ENCODE measurements at regions not wholly inside any gene's neighbourhood (a gene's known extent, or its start where the extent isn't known, plus 50 kb on each side); places are given as distances from the start of the nearest gene placed in this dataset.

- Histone ChIP-seq H3K27me3 (ENCODE audit: control insufficient read depth in 1 of 2, insufficient read depth in 2 of 2, low read length in 2 of 2) (no peaks in the 10 kb centered on the region), H3K9me3 (ENCODE audit: control insufficient read depth in 1 of 2, low read length in 2 of 2) (peaks cover 0 to 5% of the 10 kb centered on the region in 2 donors), H3K4me1 (ENCODE audit: control insufficient read depth in 1 of 2, insufficient read depth in 2 of 2, low read length in 2 of 2) (no peaks in the 10 kb centered on the region), H3K9ac (ENCODE audit: low read depth in 1 of 2, low read length in 2 of 2) (no peak overlapping the region), H3K36me3 (ENCODE audit: control insufficient read depth in 1 of 2, insufficient read depth in 2 of 2, low read length in 2 of 2) (no peaks in the 10 kb centered on the region), H3K27ac (ENCODE audit: low read depth, low read length) (no peak overlapping the region), H3K4me3 (ENCODE audit: low read depth in 1 of 2, low read length in 2 of 2) (no peak overlapping the region)
Measured at GRCh38 chr6:148064406-148065134, 278.1 kb upstream of the SASH1 start.

- peaks cover 2 to 5% of the 10 kb centered on the region in 2 donors for H3K9me3 ChIP-seq (ENCODE audit: control insufficient read depth in 1 of 2, low read length in 2 of 2)
- H3K9ac ChIP-seq (ENCODE audit: low read depth in 1 of 2, low read length in 2 of 2): no peak overlapping the region
Measured at GRCh38 chr6:148068437-148069061, 274.1 kb upstream of the SASH1 start.

DNA sequence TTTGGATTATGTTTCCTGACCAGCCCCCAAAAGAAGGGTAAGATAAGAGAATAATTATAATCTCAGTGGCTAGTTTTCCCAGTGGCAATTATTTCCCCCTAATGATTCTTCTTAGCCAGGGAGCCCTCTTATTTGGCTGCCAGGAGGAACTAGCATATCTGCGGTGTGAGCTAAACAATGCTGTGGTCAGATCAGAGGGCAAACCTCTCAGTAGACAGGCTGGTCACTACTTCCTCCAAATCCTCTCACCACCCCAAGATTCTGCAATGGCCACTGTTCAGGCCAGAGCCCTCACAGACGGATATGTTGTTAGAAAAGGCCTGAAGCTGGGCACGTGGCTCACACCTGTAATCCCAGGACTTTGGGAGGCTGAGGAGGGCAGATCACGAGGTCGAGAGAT is 273.4 kb upstream of the SASH1 start:
- H3K4me3 ChIP-seq (ENCODE audit: low read depth in 1 of 2, low read length in 2 of 2): no peak overlapping the region
- no peaks in the 10 kb centered on the region for H3K4me1 ChIP-seq (ENCODE audit: control insufficient read depth in 1 of 2, insufficient read depth in 2 of 2, low read length in 2 of 2)
- H3K9me3 ChIP-seq (ENCODE audit: control insufficient read depth in 1 of 2, low read length in 2 of 2): peaks cover 2 to 5% of the 10 kb centered on the region in 2 donors
- H3K36me3 ChIP-seq (ENCODE audit: control insufficient read depth in 1 of 2, insufficient read depth in 2 of 2, low read length in 2 of 2): no peaks in the 10 kb centered on the region
- no peak overlapping the region for H3K9ac ChIP-seq (ENCODE audit: low read depth in 1 of 2, low read length in 2 of 2)
- no peaks in the 10 kb centered on the region for H3K27me3 ChIP-seq (ENCODE audit: control insufficient read depth in 1 of 2, insufficient read depth in 2 of 2, low read length in 2 of 2)
- no peak overlapping the region for H3K27ac ChIP-seq (ENCODE audit: low read depth, low read length)

More at GRCh38 chr6:148068437-148069061, 274.1 kb upstream of the SASH1 start:
- no peaks in the 10 kb centered on the region for H3K4me1 ChIP-seq (ENCODE audit: control insufficient read depth in 1 of 2, insufficient read depth in 2 of 2, low read length in 2 of 2)
- H3K4me3 ChIP-seq (ENCODE audit: low read depth in 1 of 2, low read length in 2 of 2): no peak overlapping the region
- H3K27ac ChIP-seq (ENCODE audit: low read depth, low read length): no peak overlapping the region
- H3K36me3 ChIP-seq (ENCODE audit: control insufficient read depth in 1 of 2, insufficient read depth in 2 of 2, low read length in 2 of 2): no peaks in the 10 kb centered on the region
- H3K27me3 ChIP-seq (ENCODE audit: control insufficient read depth in 1 of 2, insufficient read depth in 2 of 2, low read length in 2 of 2): no peaks in the 10 kb centered on the region

DNA sequence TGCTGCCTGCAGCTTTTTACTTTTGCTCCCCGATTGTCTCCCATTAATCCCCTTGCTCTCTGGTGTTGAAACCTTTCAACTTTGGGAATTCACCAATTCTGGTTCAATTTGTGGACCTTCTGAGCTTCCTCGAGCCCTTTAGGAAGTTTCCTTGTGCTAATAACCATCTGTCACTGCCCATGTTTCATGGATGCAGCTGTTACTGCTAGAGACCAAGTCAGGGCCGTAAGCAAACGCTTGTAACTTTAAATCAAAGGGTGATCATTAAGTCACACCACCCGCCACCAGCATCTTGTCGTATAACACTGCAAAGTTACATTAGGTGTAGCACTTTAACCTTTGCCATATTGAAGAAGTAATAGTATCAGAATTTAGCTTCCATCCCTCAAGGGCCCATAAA is 268.3 kb upstream of the SASH1 start:
- Histone ChIP-seq H3K27ac (ENCODE audit: low read depth, low read length) (no peak overlapping the region), H3K27me3 (ENCODE audit: control insufficient read depth in 1 of 2, insufficient read depth in 2 of 2, low read length in 2 of 2) (no peaks in the 10 kb centered on the region)

GRCh38 chr6:148074738-148075137 is 267.9 kb upstream of the SASH1 start:
- Histone ChIP-seq H3K36me3 (ENCODE audit: control insufficient read depth in 1 of 2, insufficient read depth in 2 of 2, low read length in 2 of 2) (no peaks in the 10 kb centered on the region), H3K27ac (ENCODE audit: low read depth, low read length) (no peak overlapping the region), H3K4me3 (ENCODE audit: low read depth in 1 of 2, low read length in 2 of 2) (no peak overlapping the region), H3K9ac (ENCODE audit: low read depth in 1 of 2, low read length in 2 of 2) (no peak overlapping the region), H3K9me3 (ENCODE audit: control insufficient read depth in 1 of 2, low read length in 2 of 2) (peaks cover 2 to 5% of the 10 kb centered on the region in 2 donors), H3K4me1 (ENCODE audit: control insufficient read depth in 1 of 2, insufficient read depth in 2 of 2, low read length in 2 of 2) (no peaks in the 10 kb centered on the region), H3K27me3 (ENCODE audit: control insufficient read depth in 1 of 2, insufficient read depth in 2 of 2, low read length in 2 of 2) (no peaks in the 10 kb centered on the region)

More for the DNA sequence above, 268.3 kb upstream of the SASH1 start:
- Histone ChIP-seq H3K4me3 (ENCODE audit: low read depth in 1 of 2, low read length in 2 of 2) (no peak overlapping the region), H3K4me1 (ENCODE audit: control insufficient read depth in 1 of 2, insufficient read depth in 2 of 2, low read length in 2 of 2) (no peaks in the 10 kb centered on the region), H3K9ac (ENCODE audit: low read depth in 1 of 2, low read length in 2 of 2) (no peak overlapping the region), H3K36me3 (ENCODE audit: control insufficient read depth in 1 of 2, insufficient read depth in 2 of 2, low read length in 2 of 2) (no peaks in the 10 kb centered on the region), H3K9me3 (ENCODE audit: control insufficient read depth in 1 of 2, low read length in 2 of 2) (peaks cover 2 to 5% of the 10 kb centered on the region in 2 donors)

DNA sequence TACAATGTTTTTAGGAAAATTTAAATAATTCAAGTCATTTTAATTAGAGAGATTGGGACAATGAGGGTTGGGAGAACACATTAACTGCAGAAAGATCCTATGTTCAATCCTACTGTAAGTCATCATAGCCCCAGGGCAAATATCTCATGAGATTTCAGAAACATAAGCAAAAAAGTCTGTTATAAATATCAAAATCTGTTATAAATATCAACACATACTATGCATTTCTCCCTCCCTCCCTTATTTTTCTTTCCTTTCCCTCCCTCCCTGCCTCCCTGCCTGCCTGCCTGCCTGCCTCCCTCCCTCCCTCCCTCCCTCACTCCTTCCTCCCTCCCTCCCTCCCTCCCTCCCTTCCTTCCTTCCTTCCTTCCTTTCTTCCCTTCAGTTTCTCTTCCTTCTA is 267.3 kb upstream of the SASH1 start:
- no peaks in the 10 kb centered on the region for H3K4me1 ChIP-seq (ENCODE audit: control insufficient read depth in 1 of 2, insufficient read depth in 2 of 2, low read length in 2 of 2)
- no peaks in the 10 kb centered on the region for H3K27me3 ChIP-seq (ENCODE audit: control insufficient read depth in 1 of 2, insufficient read depth in 2 of 2, low read length in 2 of 2)
- H3K27ac ChIP-seq (ENCODE audit: low read depth, low read length): no peak overlapping the region
- H3K9ac ChIP-seq (ENCODE audit: low read depth in 1 of 2, low read length in 2 of 2): no peak overlapping the region
- H3K9me3 ChIP-seq (ENCODE audit: control insufficient read depth in 1 of 2, low read length in 2 of 2): peaks cover 2 to 5% of the 10 kb centered on the region in 2 donors
- no peaks in the 10 kb centered on the region for H3K36me3 ChIP-seq (ENCODE audit: control insufficient read depth in 1 of 2, insufficient read depth in 2 of 2, low read length in 2 of 2)
- no peak overlapping the region for H3K4me3 ChIP-seq (ENCODE audit: low read depth in 1 of 2, low read length in 2 of 2)

DNA sequence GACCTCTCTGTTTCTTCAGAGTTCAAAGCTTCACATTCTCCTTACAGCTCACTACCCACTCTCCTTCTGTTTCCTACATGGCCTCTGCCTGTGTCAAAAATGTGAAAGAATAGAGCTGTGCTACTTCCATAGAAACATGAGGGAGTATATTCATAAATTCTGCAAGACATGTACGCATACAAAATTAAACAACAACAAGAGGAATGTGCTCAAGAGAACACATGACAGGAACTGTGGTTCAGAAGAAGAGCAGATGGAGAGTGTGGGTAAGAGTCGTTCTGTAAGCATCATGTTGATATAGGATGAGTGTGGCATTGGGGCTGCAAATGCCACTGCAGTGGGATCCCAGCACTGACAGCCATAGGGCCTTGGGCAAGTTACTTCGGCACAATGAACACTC is 266.6 kb upstream of the SASH1 start:
- Histone ChIP-seq H3K9ac (ENCODE audit: low read depth in 1 of 2, low read length in 2 of 2) (no peak overlapping the region), H3K36me3 (ENCODE audit: control insufficient read depth in 1 of 2, insufficient read depth in 2 of 2, low read length in 2 of 2) (no peaks in the 10 kb centered on the region), H3K9me3 (ENCODE audit: control insufficient read depth in 1 of 2, low read length in 2 of 2) (peaks cover 2 to 5% of the 10 kb centered on the region in 2 donors), H3K4me3 (ENCODE audit: low read depth in 1 of 2, low read length in 2 of 2) (no peak overlapping the region), H3K4me1 (ENCODE audit: control insufficient read depth in 1 of 2, insufficient read depth in 2 of 2, low read length in 2 of 2) (no peaks in the 10 kb centered on the region), H3K27ac (ENCODE audit: low read depth, low read length) (no peak overlapping the region), H3K27me3 (ENCODE audit: control insufficient read depth in 1 of 2, insufficient read depth in 2 of 2, low read length in 2 of 2) (no peaks in the 10 kb centered on the region)

DNA sequence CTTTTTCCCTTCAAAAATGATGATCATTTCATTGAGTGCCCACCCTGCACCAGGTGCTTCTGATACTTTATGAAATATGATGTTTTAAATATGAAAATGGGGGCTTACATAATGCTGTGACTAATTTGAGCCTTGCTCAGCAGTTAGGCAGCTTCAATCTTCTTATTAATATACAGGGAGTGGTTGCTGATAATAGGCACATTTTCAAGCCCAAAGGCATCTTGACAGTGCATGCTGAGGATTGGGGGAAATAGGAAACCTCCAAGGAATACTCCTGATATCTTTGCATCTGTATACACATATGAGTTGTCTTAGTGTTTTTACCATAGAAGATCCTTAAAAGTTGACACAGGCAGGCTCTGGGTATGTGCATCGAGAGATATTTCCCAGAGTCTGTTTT is 262.3 kb upstream of the SASH1 start:
- Histone ChIP-seq H3K36me3 (ENCODE audit: control insufficient read depth in 1 of 2, insufficient read depth in 2 of 2, low read length in 2 of 2) (no peaks in the 10 kb centered on the region), H3K4me3 (ENCODE audit: low read depth in 1 of 2, low read length in 2 of 2) (no peak overlapping the region), H3K27ac (ENCODE audit: low read depth, low read length) (no peak overlapping the region), H3K27me3 (ENCODE audit: control insufficient read depth in 1 of 2, insufficient read depth in 2 of 2, low read length in 2 of 2) (no peaks in the 10 kb centered on the region), H3K9ac (ENCODE audit: low read depth in 1 of 2, low read length in 2 of 2) (no peak overlapping the region), H3K9me3 (ENCODE audit: control insufficient read depth in 1 of 2, low read length in 2 of 2) (no peaks in the 10 kb centered on the region), H3K4me1 (ENCODE audit: control insufficient read depth in 1 of 2, insufficient read depth in 2 of 2, low read length in 2 of 2) (no peaks in the 10 kb centered on the region)

DNA sequence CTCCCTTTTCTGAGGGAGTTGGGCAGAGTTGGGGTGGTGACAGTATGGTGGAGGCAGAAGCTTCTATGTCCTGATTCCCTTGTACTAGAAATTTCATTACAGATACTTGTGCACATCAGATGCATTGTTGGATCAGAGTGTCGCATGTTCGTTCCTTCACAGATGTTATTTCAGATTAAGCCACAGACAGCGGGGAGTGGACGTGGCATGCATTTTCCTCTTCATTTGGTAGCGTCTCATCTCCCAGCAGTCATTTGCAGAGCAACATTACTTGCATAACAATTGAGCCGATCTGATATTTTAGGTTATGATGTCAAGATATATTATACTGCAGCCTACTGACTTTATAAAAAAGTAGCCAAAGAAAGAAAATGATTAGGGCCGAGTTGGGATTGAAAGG is 261.6 kb upstream of the SASH1 start:
- Histone ChIP-seq H3K9ac (ENCODE audit: low read depth in 1 of 2, low read length in 2 of 2) (no peak overlapping the region), H3K27me3 (ENCODE audit: control insufficient read depth in 1 of 2, insufficient read depth in 2 of 2, low read length in 2 of 2) (no peaks in the 10 kb centered on the region), H3K27ac (ENCODE audit: low read depth, low read length) (no peak overlapping the region), H3K9me3 (ENCODE audit: control insufficient read depth in 1 of 2, low read length in 2 of 2) (no peaks in the 10 kb centered on the region), H3K4me1 (ENCODE audit: control insufficient read depth in 1 of 2, insufficient read depth in 2 of 2, low read length in 2 of 2) (no peaks in the 10 kb centered on the region), H3K4me3 (ENCODE audit: low read depth in 1 of 2, low read length in 2 of 2) (no peak overlapping the region), H3K36me3 (ENCODE audit: control insufficient read depth in 1 of 2, insufficient read depth in 2 of 2, low read length in 2 of 2) (no peaks in the 10 kb centered on the region)

GRCh38 chr6:148082044-148082443 is 260.6 kb upstream of the SASH1 start:
- Histone ChIP-seq H3K9me3 (ENCODE audit: control insufficient read depth in 1 of 2, low read length in 2 of 2) (no peaks in the 10 kb centered on the region), H3K36me3 (ENCODE audit: control insufficient read depth in 1 of 2, insufficient read depth in 2 of 2, low read length in 2 of 2) (no peaks in the 10 kb centered on the region), H3K4me1 (ENCODE audit: control insufficient read depth in 1 of 2, insufficient read depth in 2 of 2, low read length in 2 of 2) (no peaks in the 10 kb centered on the region), H3K4me3 (ENCODE audit: low read depth in 1 of 2, low read length in 2 of 2) (no peak overlapping the region), H3K27me3 (ENCODE audit: control insufficient read depth in 1 of 2, insufficient read depth in 2 of 2, low read length in 2 of 2) (no peaks in the 10 kb centered on the region), H3K9ac (ENCODE audit: low read depth in 1 of 2, low read length in 2 of 2) (no peak overlapping the region), H3K27ac (ENCODE audit: low read depth, low read length) (no peak overlapping the region)

Measured in duodenal mucosa (tissue), 2 donors.